ENCODE measurements at regions not wholly inside any gene's neighbourhood (a gene's known extent, or its start where the extent isn't known, plus 50 kb on each side); places are given as distances from the start of the nearest gene placed in this dataset.

DNA sequence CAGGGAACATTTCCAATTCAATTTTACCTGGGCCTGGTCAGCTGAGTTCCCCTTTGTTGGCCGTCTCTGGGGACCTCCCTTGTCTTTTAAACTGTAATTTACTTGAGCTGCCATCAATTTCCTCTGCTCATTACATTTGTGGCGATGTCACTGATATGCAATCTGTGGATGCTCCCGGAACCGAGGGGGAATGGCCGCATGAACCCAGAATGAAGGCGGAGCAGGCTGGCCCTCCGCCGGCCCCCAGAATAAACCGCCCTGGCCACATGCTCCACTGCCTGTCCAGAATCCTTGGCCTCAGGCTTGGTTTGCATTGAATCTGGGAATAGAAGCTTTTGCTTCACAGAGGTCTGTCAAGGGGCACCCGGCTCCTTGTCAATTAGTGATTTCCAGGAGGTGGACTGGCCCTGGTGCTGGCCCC lies 276.8 kb downstream of the TEX29 start:
- no peak for DNase-seq

DNA sequence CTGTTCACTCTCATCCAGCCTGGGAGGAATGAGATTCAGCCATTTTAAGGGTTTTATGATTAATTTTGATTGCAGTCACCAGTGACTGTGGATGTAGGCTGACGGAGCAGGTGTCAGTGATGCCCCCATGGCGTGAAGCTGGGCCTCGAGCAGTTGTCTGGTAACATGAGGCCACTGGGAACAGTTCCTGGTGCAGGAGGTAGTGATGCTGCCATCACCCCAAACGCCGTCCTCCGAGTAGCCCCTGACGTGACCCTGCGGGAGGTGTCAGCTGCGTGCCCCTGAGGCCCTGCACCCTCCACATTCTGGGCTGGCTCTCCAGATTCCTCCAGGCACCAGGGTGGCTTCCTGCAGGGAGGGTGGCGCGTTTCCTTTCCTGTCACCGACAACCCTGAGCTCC lies 277.2 kb downstream of the TEX29 start:
- DNase-seq = no peak

DNA sequence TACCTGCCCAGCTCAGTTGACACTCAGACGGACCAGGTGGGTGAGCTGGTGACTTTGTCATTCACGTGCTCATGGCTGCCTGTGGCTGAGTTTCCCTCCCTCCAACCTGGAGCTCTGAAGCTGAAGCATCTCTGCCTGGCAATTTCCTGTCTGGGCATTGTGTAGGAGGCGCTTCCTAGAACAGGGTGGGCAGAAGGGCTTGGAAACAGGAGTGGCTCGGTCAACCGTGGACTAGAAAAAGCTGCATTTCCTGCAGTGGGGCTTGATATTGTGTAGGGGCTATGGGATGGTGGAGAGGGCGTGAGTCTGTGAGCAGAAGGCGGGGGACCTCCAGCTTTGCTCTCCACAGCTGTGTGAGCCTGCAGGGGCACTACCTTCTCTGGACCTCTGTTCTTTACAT lies 278.3 kb downstream of the TEX29 start:
- no peak for DNase-seq

DNA sequence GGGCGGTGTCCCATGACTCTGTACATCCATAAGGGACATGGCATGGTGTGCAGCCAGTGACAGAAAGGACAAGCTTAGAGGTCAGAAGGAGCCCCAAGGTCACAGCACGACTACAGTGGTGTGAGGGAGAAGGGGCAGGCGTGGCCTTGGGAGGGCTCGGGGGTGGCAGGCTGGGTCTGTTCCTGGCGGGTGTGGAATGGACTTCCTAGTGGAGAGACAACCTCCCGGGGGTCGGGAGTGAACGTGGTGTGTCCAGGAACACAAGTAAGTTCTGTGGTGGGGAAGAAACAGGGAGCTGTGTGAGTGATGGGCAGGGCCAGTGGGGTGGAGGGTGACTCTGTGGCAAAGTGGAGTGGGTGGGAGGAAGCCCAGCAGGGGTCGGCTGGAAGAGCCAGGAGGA lies 279.3 kb downstream of the TEX29 start:
- no peak for DNase-seq

DNA sequence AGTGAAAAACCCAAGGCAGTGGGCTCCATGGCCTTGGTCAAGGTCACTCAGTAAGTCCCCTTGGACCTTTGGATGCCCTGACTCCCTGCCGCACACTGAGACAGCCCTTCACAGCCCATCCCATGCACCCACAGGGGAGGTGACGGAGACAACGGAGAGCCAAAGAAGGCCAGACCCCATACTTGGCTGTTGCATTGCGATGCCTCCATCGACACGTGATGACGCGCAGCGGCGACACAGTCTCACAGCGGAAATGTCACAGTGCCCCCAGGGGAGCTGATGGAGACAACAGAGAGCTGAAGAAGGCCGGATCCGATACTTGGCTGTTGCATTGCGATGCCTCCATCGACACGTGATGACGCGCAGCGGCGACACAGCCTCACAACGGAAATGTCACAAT lies 282.4 kb downstream of the TEX29 start:
- no peak for DNase-seq

DNA sequence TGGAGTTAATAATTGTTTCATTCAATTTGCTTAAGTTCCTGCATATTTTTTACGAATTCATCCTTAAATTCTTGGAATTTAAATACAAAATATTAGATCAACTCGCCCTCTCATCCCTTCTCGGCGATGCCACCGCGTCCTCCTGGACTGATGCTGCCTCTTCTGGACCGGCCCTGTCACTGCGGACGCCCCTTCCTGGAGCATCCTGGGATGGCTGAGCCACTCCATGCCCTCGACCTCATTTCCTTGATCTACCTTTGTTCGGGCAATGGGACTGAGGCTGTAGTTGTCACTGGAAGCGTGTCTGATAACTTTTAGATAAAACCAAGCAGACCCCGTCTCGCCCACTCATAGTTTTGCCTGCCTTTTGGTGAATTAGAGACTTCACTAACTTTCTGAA lies 283.7 kb downstream of the TEX29 start:
- DNase-seq = no peak

DNA sequence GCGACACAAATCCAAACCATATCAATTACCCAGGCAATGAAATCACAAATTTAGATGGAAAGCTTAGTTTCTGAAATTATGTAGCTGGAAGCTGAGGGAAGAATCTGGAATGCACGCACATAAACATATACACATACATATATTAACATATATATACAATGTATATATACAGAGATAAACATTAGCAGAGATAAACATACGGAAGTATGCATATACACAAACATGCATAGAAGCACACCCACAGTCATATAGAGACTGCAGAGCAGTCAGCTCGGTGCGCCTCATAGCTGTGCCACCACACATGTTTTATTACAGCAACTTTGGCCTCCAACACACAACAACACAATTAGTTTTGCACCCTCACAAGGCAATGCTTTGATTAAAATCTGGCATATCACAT lies 288.1 kb downstream of the TEX29 start:
- DNase-seq = no peak

DNA sequence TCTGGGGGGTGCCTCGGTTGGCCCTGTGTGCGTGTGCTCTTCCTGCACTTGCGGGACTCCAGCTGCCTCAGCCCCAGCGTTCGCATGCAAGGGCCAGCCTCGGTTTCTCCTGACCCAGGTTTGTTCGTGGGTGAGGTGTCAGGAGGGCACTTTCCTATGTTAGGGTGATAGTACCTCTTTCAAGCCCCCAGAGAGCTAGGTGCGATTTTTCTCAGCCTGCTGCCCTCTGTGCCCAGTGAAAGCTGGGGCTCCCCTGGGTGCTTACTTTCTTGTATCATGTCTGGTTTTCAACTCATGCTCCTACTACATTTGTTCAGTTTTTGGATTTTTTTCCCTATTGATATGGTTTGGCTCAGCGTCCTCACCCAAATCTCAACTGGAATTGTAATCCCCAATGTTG lies 289.2 kb downstream of the TEX29 start:
- no peak for DNase-seq

DNA sequence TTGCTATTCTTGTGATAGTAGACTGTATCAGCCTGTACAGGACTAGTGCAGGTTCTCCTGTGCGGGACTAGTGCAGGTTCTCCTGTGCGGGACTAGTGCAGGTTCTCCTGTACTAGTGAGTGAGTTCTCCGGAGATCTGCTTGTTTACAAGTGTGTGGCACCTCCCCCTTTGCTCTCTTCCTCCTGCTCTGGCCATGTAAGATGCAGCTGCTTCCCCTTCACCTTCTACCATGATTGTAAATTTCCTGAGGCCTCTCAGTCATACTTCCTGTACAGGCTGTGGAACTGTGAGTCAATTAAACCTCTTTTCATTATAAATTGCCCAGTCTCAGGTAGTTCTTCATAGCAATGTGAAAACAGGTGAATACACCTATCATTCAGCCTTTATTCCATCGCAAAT lies 289.6 kb downstream of the TEX29 start:
- no peak for DNase-seq

DNA sequence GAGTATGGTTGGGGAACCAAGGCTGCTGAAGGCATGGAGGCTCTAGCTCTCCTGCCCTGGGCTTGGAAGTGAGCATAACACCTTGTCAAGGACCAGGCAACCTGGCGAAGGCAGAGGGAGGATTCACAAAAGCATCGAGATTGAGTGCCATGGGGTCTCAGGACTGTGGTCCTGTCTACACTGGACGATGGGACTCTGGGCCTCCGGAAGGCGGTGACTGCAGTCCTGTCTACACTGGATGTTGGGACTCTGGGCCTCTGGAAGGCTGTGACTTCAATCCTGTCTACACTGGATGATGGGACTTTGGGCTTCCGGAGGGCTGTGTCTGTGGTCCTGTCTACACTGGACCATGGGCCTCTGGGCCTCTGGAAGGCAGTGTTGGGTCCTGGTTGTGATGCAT lies 290.4 kb downstream of the TEX29 start:
- DNase-seq = no peak

DNA sequence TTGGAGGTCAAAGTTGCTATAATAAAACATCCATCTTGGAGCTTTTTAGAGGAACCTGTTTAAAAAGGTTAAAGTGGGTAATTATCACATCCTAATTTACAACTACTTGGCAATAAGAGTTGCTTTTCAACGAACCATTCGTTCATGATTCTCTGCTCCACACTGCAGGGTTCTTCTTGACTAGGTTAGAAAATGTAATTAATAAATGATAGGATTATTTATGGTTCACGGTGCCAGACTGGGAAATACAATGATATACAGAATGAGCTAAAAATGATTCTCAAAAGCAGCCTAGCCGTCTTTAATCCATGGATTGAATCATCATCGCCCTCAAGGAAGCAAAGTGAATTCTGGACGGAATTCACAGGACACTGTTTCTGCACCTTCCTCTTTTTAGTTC lies 291.2 kb downstream of the TEX29 start:
- no peak for DNase-seq

DNA sequence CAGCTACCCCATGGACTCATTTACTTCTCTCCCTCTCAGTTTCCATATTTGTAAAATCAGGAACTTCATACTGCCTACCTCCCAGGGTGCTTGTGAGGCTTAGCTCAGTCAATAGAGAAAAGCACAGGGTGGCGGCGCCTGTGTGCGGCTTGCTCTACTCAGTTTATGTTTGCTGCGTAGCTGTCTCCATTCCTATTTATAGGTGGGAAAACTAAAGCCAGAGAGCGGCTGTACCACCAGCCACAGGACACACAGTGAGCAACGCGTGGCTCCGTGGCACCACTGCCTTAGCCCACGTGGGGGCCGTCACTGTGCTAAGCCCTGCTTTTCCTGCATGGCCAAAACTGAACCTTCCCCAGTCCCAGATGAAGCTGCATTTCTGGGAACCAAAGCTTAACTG lies 292.4 kb downstream of the TEX29 start:
- no peak for DNase-seq

DNA sequence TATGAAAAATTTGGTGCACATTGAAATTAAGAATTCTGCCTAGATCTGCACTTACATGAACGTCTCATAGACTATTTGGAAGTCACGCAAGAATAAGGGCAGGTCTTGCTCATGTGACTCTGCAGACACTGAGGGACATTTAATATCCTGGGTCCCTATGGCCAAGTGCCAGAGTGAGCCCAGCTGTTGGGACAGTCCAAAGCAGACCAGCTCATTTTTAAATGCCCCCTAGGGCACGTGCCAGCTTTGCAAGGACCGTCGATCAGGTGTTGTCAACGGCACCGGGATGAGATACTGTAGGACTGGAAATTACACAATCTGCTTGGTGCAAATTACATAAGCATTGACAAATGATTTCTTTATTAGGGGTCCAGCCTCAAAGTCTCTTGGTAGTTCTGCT lies 293.6 kb downstream of the TEX29 start:
- no peak for DNase-seq

DNA sequence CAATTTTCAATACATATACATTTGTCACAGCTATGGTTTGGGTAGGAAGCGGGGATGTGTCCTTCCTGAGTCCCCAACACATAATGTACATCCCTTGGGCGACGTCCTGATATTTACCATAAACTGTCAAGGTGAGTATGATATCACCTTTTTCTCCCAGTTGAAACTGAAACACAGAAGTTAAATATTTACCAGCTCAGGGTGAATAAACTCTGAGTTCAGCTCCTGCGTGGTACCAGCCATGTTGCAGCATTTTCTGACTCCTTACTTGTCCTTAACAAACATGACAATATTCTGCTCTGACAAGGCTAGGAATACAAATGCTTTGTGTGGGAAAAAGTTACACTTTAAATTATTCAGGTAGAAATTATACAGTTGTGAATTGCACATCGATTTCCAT lies 294.2 kb downstream of the TEX29 start:
- no peak for DNase-seq

DNA sequence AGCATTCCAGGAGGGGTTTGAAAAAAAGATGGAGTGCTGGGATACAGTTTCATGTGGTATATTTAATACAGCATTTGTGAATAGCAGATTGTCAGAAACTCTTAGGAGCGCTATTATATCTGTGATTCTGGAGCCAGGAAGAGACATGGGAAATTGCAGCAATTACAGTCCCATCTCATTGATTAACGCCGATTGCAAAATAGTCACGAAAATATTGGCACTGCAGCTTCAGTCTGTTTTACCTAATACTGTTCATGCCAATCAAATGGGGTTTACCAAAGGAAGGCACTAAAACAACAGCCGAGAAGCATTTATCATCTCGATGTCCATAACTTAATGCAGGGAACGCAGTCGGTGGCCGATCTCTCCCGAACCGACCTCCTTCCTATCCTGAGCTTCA lies 295.8 kb downstream of the TEX29 start:
- DNase-seq = no peak

DNA sequence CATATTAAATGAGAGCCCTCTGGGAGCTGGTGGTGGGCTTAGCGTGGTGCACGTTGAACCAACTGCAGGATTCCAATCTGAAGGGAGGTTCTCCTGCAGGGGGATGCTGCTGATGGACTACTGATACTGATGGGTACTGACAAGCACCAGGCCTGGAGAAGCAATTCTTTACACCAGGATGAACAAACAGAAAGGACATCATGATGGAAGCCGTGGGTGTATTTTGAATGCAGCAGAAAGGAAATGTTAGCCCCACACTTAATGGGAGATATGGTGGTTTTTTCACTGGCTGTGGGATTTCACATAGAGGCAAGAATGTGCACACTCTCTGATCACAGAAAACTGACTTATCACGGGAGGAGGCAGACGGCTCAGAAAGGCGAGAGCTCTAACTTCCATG lies 299.7 kb downstream of the TEX29 start:
- DNase-seq = no peak

DNA sequence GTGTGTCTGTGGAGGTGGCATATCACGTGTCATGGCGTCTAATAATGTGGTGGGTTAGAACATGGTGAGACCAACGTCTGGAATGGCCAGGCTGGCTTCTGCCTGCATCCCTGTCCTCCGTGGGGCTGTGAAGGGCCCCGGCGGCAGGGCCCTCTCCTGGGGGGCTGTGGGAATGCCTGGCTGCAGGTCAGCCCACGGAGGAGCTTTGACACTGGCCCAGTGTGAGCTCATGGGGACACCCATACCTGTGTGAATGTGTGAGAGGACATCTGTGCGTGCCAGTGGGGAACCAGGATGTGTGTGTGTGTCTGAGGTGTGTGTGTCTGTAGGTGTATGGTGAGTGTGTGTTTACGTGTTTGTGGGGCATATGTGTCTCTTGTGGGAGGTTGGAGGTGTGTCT lies 300.1 kb downstream of the TEX29 start:
- DNase-seq = no peak

DNA sequence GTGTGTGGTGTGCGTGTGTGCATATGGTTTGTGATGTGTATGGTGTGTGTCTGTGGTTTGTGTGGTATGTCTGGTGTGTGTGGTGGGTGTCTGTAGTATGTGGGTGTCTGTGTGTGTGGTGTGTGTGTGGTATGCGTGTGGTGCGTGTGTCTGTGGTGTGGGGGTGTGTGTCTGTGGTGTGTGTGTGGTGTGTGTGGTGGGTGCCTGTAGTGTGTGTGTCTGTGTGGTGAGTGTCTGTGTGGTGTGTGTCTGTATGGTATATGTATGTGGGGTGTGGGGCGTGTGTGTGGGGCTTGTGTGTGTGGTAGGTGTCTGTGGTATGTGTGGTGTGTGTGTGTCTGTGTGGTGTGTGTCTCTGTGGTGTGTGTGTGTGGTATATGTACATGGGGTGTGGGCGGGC lies 300.7 kb downstream of the TEX29 start:
- no peak for DNase-seq

DNA sequence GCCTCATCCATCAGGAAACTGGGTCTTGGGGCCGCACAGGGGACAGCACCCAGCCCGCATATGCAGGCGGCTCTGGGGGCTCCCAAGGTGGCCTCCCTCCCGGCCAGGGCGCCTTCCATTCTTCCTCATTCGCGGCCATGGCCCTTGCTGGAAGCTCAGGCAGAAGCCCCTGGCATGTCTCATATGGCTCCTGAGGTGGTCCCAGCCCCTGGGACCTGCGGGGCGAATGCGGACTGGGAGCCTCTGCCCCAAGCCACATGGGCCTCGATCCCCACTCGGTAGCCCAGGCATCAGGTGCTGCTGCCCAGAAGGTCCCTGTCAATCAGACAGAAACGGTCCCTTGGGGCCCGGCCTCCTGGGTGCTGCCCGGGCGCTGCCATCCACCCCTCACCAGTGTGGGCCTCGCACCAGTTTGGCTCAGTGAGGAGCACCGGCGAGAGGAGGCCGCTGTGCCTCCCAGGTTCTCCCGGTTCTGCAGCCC lies 301.6 kb downstream of the TEX29 start:
- no peak for DNase-seq

DNA sequence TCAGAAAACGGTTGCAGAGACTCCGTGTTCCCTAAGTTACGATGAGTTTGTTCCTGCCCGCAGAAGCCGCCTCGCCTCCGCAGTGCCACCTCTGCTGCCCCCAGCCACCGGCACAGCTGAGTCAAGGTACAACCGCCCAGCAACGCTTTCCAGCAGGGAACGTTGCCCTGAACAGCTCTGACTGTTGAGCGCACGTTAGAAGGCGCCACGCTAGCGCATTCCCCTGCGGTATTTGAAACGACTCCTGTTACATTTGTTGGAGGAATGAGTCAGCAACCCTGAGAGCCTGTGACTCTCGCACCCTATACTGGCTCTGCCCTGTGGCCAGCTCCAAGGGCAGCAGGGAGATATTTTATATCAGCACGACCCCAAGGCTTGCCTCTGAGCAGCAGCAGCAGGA lies 302.8 kb downstream of the TEX29 start:
- DNase-seq = no peak

DNA sequence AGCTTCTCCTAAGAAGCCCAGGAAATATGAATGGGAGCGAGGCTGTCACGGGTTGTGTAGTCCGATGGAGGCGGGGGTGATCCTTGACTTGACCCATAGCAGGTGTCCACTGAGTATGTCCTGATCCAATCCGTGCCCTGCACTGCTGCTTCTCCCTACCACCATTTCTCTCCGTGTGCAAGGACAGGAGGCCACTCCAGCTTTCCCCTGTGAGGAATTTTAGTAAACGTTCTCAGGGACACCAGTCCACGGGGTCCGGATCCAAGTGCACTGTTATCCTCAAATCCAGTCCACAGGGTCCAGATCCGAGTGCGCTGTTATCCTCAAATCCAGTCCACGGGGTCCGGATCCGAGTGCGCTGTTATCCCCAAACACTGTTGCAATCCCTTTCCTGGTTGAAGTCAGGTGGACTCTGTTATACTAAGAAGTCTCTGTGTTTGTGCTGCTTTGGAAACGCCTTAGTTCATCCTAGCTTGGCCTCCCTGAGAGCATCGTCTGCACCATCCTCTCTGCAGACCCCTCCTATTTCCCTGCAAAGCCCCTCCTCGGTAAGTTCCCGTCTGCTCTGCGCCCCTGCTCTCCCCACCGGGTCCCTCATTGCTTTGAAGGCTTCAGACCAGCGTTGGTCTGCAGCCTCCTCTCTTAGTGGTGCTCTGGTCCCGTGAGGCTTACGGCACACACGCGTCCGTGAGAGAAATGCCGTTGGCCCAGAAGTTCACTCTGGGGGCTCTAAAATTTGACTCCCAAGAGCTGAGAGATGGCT lies 303.5 kb downstream of the TEX29 start:
- DNase-seq = no peak

DNA sequence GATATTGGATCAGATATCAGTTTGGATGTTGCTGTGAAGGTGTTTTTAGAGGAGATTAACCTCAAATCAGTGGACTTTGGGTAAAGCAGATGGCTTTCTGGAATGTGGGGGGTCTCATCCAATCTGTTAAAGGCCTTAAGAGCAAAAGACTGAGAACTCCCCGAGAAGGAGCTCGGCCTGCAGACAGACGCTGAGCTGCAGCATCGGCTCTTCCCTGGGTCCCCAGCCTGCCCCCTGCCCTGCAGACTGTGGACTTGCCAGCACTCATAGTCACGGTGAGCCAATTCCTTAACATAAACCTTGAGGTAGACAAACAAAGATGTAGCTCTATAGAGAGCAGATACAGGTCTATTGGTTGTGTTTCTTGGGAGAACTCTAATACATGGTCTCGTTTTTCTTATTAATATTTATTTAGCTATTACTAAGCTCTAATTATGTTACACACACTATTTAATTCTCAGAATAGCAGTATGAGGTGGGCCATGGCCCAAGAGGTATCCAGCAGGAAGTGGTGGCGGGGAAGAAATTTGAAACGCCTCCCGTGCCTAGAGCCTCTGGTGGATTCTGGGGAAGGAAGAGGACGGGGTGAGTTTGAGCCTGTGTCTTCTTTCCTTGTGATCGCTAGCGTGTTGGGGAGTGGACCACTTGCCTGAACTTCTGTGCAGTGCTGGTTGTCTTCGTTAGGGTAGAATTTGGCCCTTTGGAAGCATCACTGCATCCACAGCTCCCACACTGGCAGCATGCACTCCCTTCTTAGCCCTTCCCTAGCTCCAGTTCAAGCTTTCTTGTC lies 305.3 kb downstream of the TEX29 start:
- DNase-seq = no peak

DNA sequence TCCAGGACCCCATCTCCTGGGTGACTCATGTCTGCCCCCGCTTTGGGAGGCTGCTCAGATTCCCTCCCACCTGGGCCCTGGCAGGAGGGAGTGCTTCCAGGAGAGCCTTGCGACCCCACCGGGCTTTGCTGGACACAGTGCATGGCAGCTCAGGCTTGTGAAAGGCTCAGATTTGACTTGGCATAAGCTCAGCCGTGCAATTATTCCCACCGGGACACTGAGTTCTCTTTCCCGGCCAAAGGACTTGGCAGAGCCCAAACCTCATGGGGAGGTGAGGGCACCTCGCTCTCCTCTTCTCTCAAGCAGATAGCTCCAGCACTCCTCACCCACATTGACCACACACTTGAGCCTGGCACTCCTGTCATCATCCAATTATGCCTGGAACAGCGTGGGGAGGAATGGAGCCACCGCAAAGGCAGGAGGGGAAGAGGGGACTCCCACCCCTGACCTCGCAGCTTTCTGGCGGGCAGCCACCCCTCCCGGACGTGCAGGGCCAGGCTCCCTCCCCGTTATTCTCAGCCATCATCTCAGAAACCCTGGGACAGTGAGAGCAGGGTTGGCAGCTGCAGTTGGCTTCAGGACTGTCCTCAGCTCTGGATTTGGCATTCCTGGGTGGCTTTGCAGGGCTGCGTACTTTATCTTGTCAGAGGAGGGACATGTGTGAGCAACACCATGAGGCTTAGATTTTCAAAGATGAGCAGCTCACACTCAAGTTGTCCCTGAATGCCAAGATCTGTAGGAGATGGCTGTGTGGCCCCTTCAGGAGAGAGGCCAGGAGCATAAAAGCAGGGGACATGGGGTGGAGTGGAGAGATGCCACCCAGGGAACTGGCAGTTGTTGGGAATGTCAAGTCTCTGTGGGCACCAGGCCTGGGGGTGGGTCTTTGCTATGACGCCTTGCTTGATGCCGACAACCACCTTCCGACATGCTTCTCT lies 306.2 kb downstream of the TEX29 start:
- no peak for DNase-seq
